ENCODE measurements at regions not wholly inside any gene's neighbourhood (a gene's known extent, or its start where the extent isn't known, plus 50 kb on each side); places are given as distances from the start of the nearest gene placed in this dataset.
"Not testable (repeated sequence)": the region's sequence is repeated elsewhere in the genome, so short reads cannot be mapped to it uniquely, and the experiment has no call there.

GRCh38 chr9:108039493-108039892, 549.9 kb upstream of the KLF4 start:
- intact Hi-C loops (cut with DNase I; ENCODE audit: low total_unique reads) (no loop called here), in situ Hi-C loops (cut with MboI; ENCODE audit: low pct_ligation_motif_present in 1 of 4, low pct_unique_long_range_greater_than_20kb in 1 of 4, low sequenced_read_pairs in 3 of 4) (no loop called here)
- Histone ChIP-seq H3K36me3 (no peaks in the 10 kb centered on the region), H3K4me1 (no peaks in the 10 kb centered on the region), H3K4me3 (no peak overlapping the region), H3K27me3 (no peaks in the 10 kb centered on the region), H3K27ac (no peak overlapping the region), H3K9me3 (peaks cover 7 to 9% of the 10 kb centered on the region in 2 donors)
- no peak for DNase-seq
- TF ChIP-seq CTCF (IDR thresholded peaks at IDR 0.05) = no peak
- TF ChIP-seq POLR2A (IDR thresholded peaks at IDR 0.05) = no peak
- TF ChIP-seq POLR2AphosphoS5 (IDR thresholded peaks at IDR 0.05) = no peak
- TF ChIP-seq EP300 (IDR thresholded peaks at IDR 0.05; ENCODE audit: low read depth) = no peak
- 100% methylated on average over 1 of the region's 1 CpG for WGBS, 2 donors (ENCODE audit: low coverage in 1 of 2)

- in situ Hi-C loops (cut with MboI; ENCODE audit: low pct_ligation_motif_present in 1 of 4, low pct_unique_long_range_greater_than_20kb in 1 of 4, low sequenced_read_pairs in 3 of 4) (no loop called here), intact Hi-C loops (cut with DNase I; ENCODE audit: low total_unique reads) (no loop called here)
- 56 to 88% methylated on average over 1 of the region's 1 CpG for WGBS, 2 donors (ENCODE audit: low coverage in 1 of 2)
- H3K36me3 ChIP-seq = no peaks in the 10 kb centered on the region
- no peak overlapping the region for H3K4me3 ChIP-seq
- peaks cover 7 to 8% of the 10 kb centered on the region in 2 donors for H3K9me3 ChIP-seq
- H3K4me1 ChIP-seq = no peaks in the 10 kb centered on the region
- no peak for DNase-seq
- H3K27me3 ChIP-seq = no peaks in the 10 kb centered on the region
- H3K27ac ChIP-seq = no peak overlapping the region
- TF ChIP-seq POLR2AphosphoS5 (IDR thresholded peaks at IDR 0.05) (no peak), EP300 (IDR thresholded peaks at IDR 0.05; ENCODE audit: low read depth) (no peak), POLR2A (IDR thresholded peaks at IDR 0.05) (no peak), CTCF (IDR thresholded peaks at IDR 0.05) (no peak)
Measured at GRCh38 chr9:108039012-108039411, 549.4 kb upstream of the KLF4 start.

GRCh38 chr9:108035487-108035886, 545.9 kb upstream of the KLF4 start:
- intact Hi-C loops (cut with DNase I; ENCODE audit: low total_unique reads) (no loop called here), in situ Hi-C loops (cut with MboI; ENCODE audit: low pct_ligation_motif_present in 1 of 4, low pct_unique_long_range_greater_than_20kb in 1 of 4, low sequenced_read_pairs in 3 of 4) (no loop called here)
- no peaks in the 10 kb centered on the region for H3K27me3 ChIP-seq
- WGBS, 2 donors (ENCODE audit: low coverage in 1 of 2) = 57% methylated on average over 1 of the region's 1 CpG; no CpG with 5 or more reads in 1 of the 2 donors
- H3K4me3 ChIP-seq = no peak overlapping the region
- H3K36me3 ChIP-seq = no peaks in the 10 kb centered on the region
- H3K27ac ChIP-seq = no peak overlapping the region
- no peaks in the 10 kb centered on the region for H3K9me3 ChIP-seq
- H3K4me1 ChIP-seq = no peaks in the 10 kb centered on the region
- no peak for DNase-seq
- TF ChIP-seq POLR2A (IDR thresholded peaks at IDR 0.05) (no peak), EP300 (IDR thresholded peaks at IDR 0.05; ENCODE audit: low read depth) (no peak), POLR2AphosphoS5 (IDR thresholded peaks at IDR 0.05) (no peak), CTCF (IDR thresholded peaks at IDR 0.05) (no peak)

- no peaks in the 10 kb centered on the region for H3K4me1 ChIP-seq
- DNase-seq = no peak
- peak overlapping the region in 1 of 4 donors; percentile 12 for H3K27ac ChIP-seq
- H3K36me3 ChIP-seq = no peaks in the 10 kb centered on the region
- no peaks in the 10 kb centered on the region for H3K9me3 ChIP-seq
- intact Hi-C loops (cut with DNase I; ENCODE audit: low total_unique reads) = no loop called here
- no peaks in the 10 kb centered on the region for H3K27me3 ChIP-seq
- no peak for TF ChIP-seq EP300 (IDR thresholded peaks at IDR 0.05; ENCODE audit: low read depth)
- peak in 1 of 3 donors; percentile 13 for TF ChIP-seq POLR2AphosphoS5 (IDR thresholded peaks at IDR 0.05)
- WGBS, 2 donors (ENCODE audit: low coverage in 1 of 2) = 74 to 75% methylated on average over 2 to 5 of the region's 5 CpGs
- in situ Hi-C loops (cut with MboI; ENCODE audit: low pct_ligation_motif_present in 1 of 4, low pct_unique_long_range_greater_than_20kb in 1 of 4, low sequenced_read_pairs in 3 of 4) = no loop called here
- H3K4me3 ChIP-seq = no peak overlapping the region
Measured at GRCh38 chr9:108033976-108034964, 544.7 kb upstream of the KLF4 start.

GRCh38 chr9:108032079-108032478, 542.5 kb upstream of the KLF4 start:
- H3K27me3 ChIP-seq; H3K36me3 ChIP-seq; H3K4me3 ChIP-seq; H3K4me1 ChIP-seq; H3K9me3 ChIP-seq; intact Hi-C loops (cut with DNase I; ENCODE audit: low total_unique reads); in situ Hi-C loops (cut with MboI; ENCODE audit: low pct_ligation_motif_present in 1 of 4, low pct_unique_long_range_greater_than_20kb in 1 of 4, low sequenced_read_pairs in 3 of 4); H3K27ac ChIP-seq: not testable (repeated sequence)
- peak; percentile 24 for DNase-seq
- WGBS, 2 donors (ENCODE audit: low coverage in 1 of 2) = 67% methylated on average over 9 of the region's 9 CpGs; no CpG with 5 or more reads in 1 of the 2 donors

- DNase-seq; H3K27me3 ChIP-seq; in situ Hi-C loops (cut with MboI; ENCODE audit: low pct_ligation_motif_present in 1 of 4, low pct_unique_long_range_greater_than_20kb in 1 of 4, low sequenced_read_pairs in 3 of 4); H3K36me3 ChIP-seq; H3K9me3 ChIP-seq; intact Hi-C loops (cut with DNase I; ENCODE audit: low total_unique reads); H3K27ac ChIP-seq; H3K4me1 ChIP-seq; H3K4me3 ChIP-seq: not testable (repeated sequence)
- WGBS, 2 donors (ENCODE audit: low coverage in 1 of 2) = 89 to 91% methylated on average over 11 of the region's 11 CpGs
Measured at GRCh38 chr9:108031221-108031620, 541.7 kb upstream of the KLF4 start.

GRCh38 chr9:108026718-108027117, 537.1 kb upstream of the KLF4 start:
- H3K4me1 ChIP-seq; intact Hi-C loops (cut with DNase I; ENCODE audit: low total_unique reads): not testable (repeated sequence)
- WGBS, 2 donors (ENCODE audit: low coverage in 1 of 2) = 94 to 96% methylated on average over 4 of the region's 4 CpGs

More at GRCh38 chr9:108026718-108027117, 537.1 kb upstream of the KLF4 start:
- H3K27me3 ChIP-seq; H3K36me3 ChIP-seq; H3K27ac ChIP-seq; in situ Hi-C loops (cut with MboI; ENCODE audit: low pct_ligation_motif_present in 1 of 4, low pct_unique_long_range_greater_than_20kb in 1 of 4, low sequenced_read_pairs in 3 of 4); H3K9me3 ChIP-seq; H3K4me3 ChIP-seq; DNase-seq: not testable (repeated sequence)

Data from transverse colon (tissue), 4 donors.